ENCODE measurements at regions not wholly inside any gene's neighbourhood (a gene's known extent, or its start where the extent isn't known, plus 50 kb on each side); places are given as distances from the start of the nearest gene placed in this dataset.

DNA sequence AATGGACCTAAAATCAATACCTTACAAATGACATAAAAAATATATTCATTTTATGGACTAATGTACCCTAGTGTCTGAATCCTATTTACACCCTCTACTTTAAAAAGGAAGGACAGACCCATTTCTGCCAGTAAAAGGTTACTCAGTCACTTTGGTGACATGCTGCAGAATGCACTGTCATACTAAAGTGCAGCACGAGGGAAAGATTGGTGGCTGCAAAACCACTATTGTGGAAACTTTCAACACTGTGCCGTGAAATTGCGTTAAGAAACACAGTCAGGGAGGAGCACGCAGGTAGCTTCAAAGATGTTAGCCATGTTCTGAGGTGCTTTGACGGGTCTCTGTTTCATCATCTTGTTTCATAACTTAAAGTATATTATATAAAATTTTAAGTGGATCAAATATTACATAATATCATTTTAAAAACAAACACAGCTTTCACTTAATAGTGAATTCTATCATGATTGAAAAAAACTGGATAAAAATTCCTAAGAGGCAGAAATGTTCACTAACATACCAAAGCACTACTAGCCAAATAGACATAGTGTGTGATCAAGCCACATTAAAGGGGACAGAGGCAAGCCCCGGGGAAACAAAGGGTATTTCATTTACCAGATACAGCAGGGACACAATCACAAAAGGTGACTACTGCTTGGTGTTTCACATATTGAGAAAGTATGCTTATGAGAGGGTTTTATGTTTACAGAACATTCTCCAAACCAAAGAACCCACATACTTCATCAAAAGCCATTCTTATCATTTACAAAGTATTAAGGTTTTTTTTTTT is 330.8 kb upstream of the SOX5 start:
- Histone ChIP-seq H3K27me3 (ENCODE audit: control insufficient read depth, insufficient read depth, low read length) (no peaks in the 10 kb centered on the region), H3K4me3 (ENCODE audit: low read length) (no peak overlapping the region), H3K4me1 (ENCODE audit: control insufficient read depth, insufficient read depth, low read length) (peaks cover 2% of the 10 kb centered on the region; the same call in 1 of the 2 replicates), H3K27ac (ENCODE audit: low read length) (no peak overlapping the region), H3K36me3 (ENCODE audit: control insufficient read depth, insufficient read depth, low read length) (no peaks in the 10 kb centered on the region), H3K9me3 (ENCODE audit: control insufficient read depth, insufficient read depth, low read length) (no peaks in the 10 kb centered on the region)
- no CpG with 5 or more reads among the region's 6 CpGs for WGBS (ENCODE audit: insufficient coverage, insufficient read length)
- DNase-seq (ENCODE audit: low read depth, low spot score): no peak

DNA sequence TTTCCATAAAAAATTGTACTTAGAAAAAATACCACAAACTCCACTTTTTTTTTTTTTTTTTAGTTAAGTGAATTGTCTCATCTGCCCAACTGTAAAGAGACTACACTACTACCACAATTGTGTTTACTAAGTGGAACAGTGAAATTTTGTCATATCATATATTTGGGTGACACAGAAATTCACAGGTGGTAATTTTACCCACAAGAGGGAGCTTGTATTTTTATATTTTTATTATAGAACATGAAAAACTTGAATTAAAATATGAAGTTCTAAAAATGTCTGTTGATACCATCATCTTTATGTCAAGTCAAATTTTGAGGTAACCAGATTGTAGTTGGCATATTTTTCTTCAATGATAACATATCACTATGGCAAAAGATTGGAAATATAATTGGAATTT is 329.4 kb upstream of the SOX5 start:
- no peak overlapping the region for H3K27ac ChIP-seq (ENCODE audit: low read length)
- no peaks in the 10 kb centered on the region for H3K9me3 ChIP-seq (ENCODE audit: control insufficient read depth, insufficient read depth, low read length)
- H3K27me3 ChIP-seq (ENCODE audit: control insufficient read depth, insufficient read depth, low read length): no peaks in the 10 kb centered on the region
- no peaks in the 10 kb centered on the region for H3K36me3 ChIP-seq (ENCODE audit: control insufficient read depth, insufficient read depth, low read length)
- H3K4me1 ChIP-seq (ENCODE audit: control insufficient read depth, insufficient read depth, low read length): peaks cover 2% of the 10 kb centered on the region; the same call in 1 of the 2 replicates
- no peak for DNase-seq (ENCODE audit: low read depth, low spot score)
- H3K4me3 ChIP-seq (ENCODE audit: low read length): no peak overlapping the region

- no peak overlapping the region for H3K27ac ChIP-seq (ENCODE audit: low read length)
- WGBS (ENCODE audit: insufficient coverage, insufficient read length): no CpG with 5 or more reads among the region's 2 CpGs
These were observed 321.5 kb upstream of the SOX5 start for GRCh38 chr12:24270965-24271364.

DNA sequence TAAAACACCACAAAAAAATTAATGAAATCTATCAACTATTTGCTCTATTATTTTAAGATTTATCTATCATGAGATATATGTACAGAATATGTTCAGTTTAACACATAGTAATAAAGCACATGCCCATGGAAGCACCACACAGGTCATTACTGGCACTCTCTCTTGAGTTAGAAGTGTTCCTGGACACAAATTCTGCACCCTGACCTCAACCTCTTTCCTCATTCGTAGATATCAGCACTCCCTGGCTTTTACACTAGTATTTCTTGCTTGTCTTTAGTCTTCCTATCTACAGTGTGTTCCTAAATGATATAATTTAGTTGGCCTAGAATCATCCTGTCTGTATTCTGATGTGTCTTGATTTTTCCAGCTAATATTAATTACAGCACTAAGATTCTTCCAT is 321.0 kb upstream of the SOX5 start:
- Histone ChIP-seq H3K9me3 (ENCODE audit: control insufficient read depth, insufficient read depth, low read length) (no peaks in the 10 kb centered on the region), H3K4me1 (ENCODE audit: control insufficient read depth, insufficient read depth, low read length) (no peaks in the 10 kb centered on the region), H3K4me3 (ENCODE audit: low read length) (no peak overlapping the region), H3K36me3 (ENCODE audit: control insufficient read depth, insufficient read depth, low read length) (no peaks in the 10 kb centered on the region), H3K27me3 (ENCODE audit: control insufficient read depth, insufficient read depth, low read length) (no peaks in the 10 kb centered on the region), H3K27ac (ENCODE audit: low read length) (no peak overlapping the region)
- no peak for DNase-seq (ENCODE audit: low read depth, low spot score)
- WGBS (ENCODE audit: insufficient coverage, insufficient read length): no CpG with 5 or more reads among the region's 1 CpG

More at GRCh38 chr12:24270965-24271364, 321.5 kb upstream of the SOX5 start:
- Histone ChIP-seq H3K4me3 (ENCODE audit: low read length) (no peak overlapping the region), H3K9me3 (ENCODE audit: control insufficient read depth, insufficient read depth, low read length) (no peaks in the 10 kb centered on the region), H3K27me3 (ENCODE audit: control insufficient read depth, insufficient read depth, low read length) (no peaks in the 10 kb centered on the region), H3K4me1 (ENCODE audit: control insufficient read depth, insufficient read depth, low read length) (no peaks in the 10 kb centered on the region), H3K36me3 (ENCODE audit: control insufficient read depth, insufficient read depth, low read length) (no peaks in the 10 kb centered on the region)
- no peak for DNase-seq (ENCODE audit: low read depth, low spot score)

GRCh38 chr12:24268663-24269186 is 319.3 kb upstream of the SOX5 start:
- Histone ChIP-seq H3K36me3 (ENCODE audit: control insufficient read depth, insufficient read depth, low read length) (no peaks in the 10 kb centered on the region), H3K4me1 (ENCODE audit: control insufficient read depth, insufficient read depth, low read length) (no peaks in the 10 kb centered on the region), H3K27me3 (ENCODE audit: control insufficient read depth, insufficient read depth, low read length) (no peaks in the 10 kb centered on the region), H3K27ac (ENCODE audit: low read length) (no peak overlapping the region), H3K9me3 (ENCODE audit: control insufficient read depth, insufficient read depth, low read length) (no peaks in the 10 kb centered on the region), H3K4me3 (ENCODE audit: low read length) (no peak overlapping the region)
- WGBS (ENCODE audit: insufficient coverage, insufficient read length): no CpG with 5 or more reads among the region's 1 CpG
- DNase-seq (ENCODE audit: low read depth, low spot score): no peak

DNA sequence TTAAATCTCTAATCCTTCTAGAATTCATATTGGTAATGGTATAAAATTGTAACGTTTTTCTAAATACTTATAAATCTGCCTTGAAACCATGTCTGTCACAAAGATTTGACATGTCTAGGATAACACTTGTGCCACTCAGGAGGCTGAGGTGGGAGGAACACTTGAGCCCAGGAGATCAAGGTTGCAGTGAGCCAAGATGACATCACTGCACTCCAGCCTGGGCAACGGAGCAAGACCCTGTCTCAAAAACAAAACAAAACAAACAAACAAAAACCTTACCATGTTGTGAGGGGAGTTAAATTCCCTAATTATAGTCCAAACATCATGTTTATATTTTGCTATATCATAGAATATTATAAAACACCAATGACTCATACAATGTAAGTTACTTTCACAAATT is 317.5 kb upstream of the SOX5 start:
- no peaks in the 10 kb centered on the region for H3K9me3 ChIP-seq (ENCODE audit: control insufficient read depth, insufficient read depth, low read length)
- H3K4me1 ChIP-seq (ENCODE audit: control insufficient read depth, insufficient read depth, low read length): no peaks in the 10 kb centered on the region
- no peak overlapping the region for H3K27ac ChIP-seq (ENCODE audit: low read length)
- WGBS (ENCODE audit: insufficient coverage, insufficient read length): no CpG with 5 or more reads among the region's 2 CpGs
- no peak for DNase-seq (ENCODE audit: low read depth, low spot score)
- H3K36me3 ChIP-seq (ENCODE audit: control insufficient read depth, insufficient read depth, low read length): no peaks in the 10 kb centered on the region
- H3K4me3 ChIP-seq (ENCODE audit: low read length): no peak overlapping the region
- no peaks in the 10 kb centered on the region for H3K27me3 ChIP-seq (ENCODE audit: control insufficient read depth, insufficient read depth, low read length)

GRCh38 chr12:24256684-24257083 is 307.2 kb upstream of the SOX5 start:
- DNase-seq (ENCODE audit: low read depth, low spot score): no peak
- Histone ChIP-seq H3K4me1 (ENCODE audit: control insufficient read depth, insufficient read depth, low read length) (peaks cover 1% of the 10 kb centered on the region; the same call in 1 of the 2 replicates), H3K4me3 (ENCODE audit: low read length) (no peak overlapping the region), H3K36me3 (ENCODE audit: control insufficient read depth, insufficient read depth, low read length) (no peaks in the 10 kb centered on the region), H3K27ac (ENCODE audit: low read length) (no peak overlapping the region), H3K27me3 (ENCODE audit: control insufficient read depth, insufficient read depth, low read length) (no peaks in the 10 kb centered on the region), H3K9me3 (ENCODE audit: control insufficient read depth, insufficient read depth, low read length) (no peaks in the 10 kb centered on the region)
- WGBS (ENCODE audit: insufficient coverage, insufficient read length): no CpG with 5 or more reads among the region's 4 CpGs

GRCh38 chr12:24255920-24256665 is 306.6 kb upstream of the SOX5 start:
- Histone ChIP-seq H3K27me3 (ENCODE audit: control insufficient read depth, insufficient read depth, low read length) (no peaks in the 10 kb centered on the region), H3K4me3 (ENCODE audit: low read length) (no peak overlapping the region), H3K9me3 (ENCODE audit: control insufficient read depth, insufficient read depth, low read length) (no peaks in the 10 kb centered on the region), H3K27ac (ENCODE audit: low read length) (no peak overlapping the region), H3K36me3 (ENCODE audit: control insufficient read depth, insufficient read depth, low read length) (no peaks in the 10 kb centered on the region), H3K4me1 (ENCODE audit: control insufficient read depth, insufficient read depth, low read length) (peaks cover 1% of the 10 kb centered on the region; the same call in 1 of the 2 replicates)
- WGBS (ENCODE audit: insufficient coverage, insufficient read length): no CpG with 5 or more reads among the region's 7 CpGs
- no peak for DNase-seq (ENCODE audit: low read depth, low spot score)

- Histone ChIP-seq H3K27ac (ENCODE audit: low read length) (no peak overlapping the region), H3K36me3 (ENCODE audit: control insufficient read depth, insufficient read depth, low read length) (no peaks in the 10 kb centered on the region), H3K9me3 (ENCODE audit: control insufficient read depth, insufficient read depth, low read length) (no peaks in the 10 kb centered on the region), H3K27me3 (ENCODE audit: control insufficient read depth, insufficient read depth, low read length) (no peaks in the 10 kb centered on the region), H3K4me1 (ENCODE audit: control insufficient read depth, insufficient read depth, low read length) (peaks cover 1% of the 10 kb centered on the region; the same call in 1 of the 2 replicates), H3K4me3 (ENCODE audit: low read length) (no peak overlapping the region)
- no CpG with 5 or more reads among the region's 4 CpGs for WGBS (ENCODE audit: insufficient coverage, insufficient read length)
- no peak for DNase-seq (ENCODE audit: low read depth, low spot score)
These were observed 303.1 kb upstream of the SOX5 start for GRCh38 chr12:24252602-24253001.

DNA sequence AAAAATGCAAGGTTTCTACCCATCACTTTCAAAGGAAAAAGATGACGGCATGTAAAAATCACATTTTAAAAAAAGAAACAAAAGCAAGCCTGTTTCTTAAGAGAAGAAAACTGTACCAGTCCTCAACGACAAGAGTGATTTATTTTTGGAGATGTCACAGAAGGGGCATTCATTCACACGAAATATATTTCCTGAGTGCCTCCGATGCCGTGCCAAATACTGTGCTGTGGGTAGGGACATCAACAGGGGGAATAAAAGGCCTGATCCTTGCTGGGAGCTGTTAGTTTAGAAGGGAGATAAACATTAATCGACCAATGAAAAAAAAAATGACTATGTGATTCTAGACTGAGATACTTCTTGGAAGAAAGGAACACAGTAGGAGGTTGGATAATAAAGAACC is 297.5 kb upstream of the SOX5 start:
- no peaks in the 10 kb centered on the region for H3K4me1 ChIP-seq (ENCODE audit: control insufficient read depth, insufficient read depth, low read length)
- WGBS (ENCODE audit: insufficient coverage, insufficient read length): no CpG with 5 or more reads among the region's 6 CpGs
- no peak for DNase-seq (ENCODE audit: low read depth, low spot score)
- no peak overlapping the region for H3K27ac ChIP-seq (ENCODE audit: low read length)
- H3K27me3 ChIP-seq (ENCODE audit: control insufficient read depth, insufficient read depth, low read length): no peaks in the 10 kb centered on the region
- H3K36me3 ChIP-seq (ENCODE audit: control insufficient read depth, insufficient read depth, low read length): no peaks in the 10 kb centered on the region
- H3K4me3 ChIP-seq (ENCODE audit: low read length): no peak overlapping the region
- H3K9me3 ChIP-seq (ENCODE audit: control insufficient read depth, insufficient read depth, low read length): no peaks in the 10 kb centered on the region
